Skin of body (tissue), 1 donor: ENCODE measurements at regions not wholly inside any gene's neighbourhood (a gene's known extent, or its start where the extent isn't known, plus 50 kb on each side); places are given as distances from the start of the nearest gene placed in this dataset.
A peak's percentile ranks its signal among the peaks of the same experiment; 100 is the strongest.
"Not testable (repeated sequence)": the region's sequence is repeated elsewhere in the genome, so short reads cannot be mapped to it uniquely, and the experiment has no call there.

Experiments used
- DNase-seq: peaks from one replicate; lab custom pipeline; 2025; lab: John Stamatoyannopoulos, UW

- no peak for DNase-seq
Observed at GRCh38 chr10:4397337-4397736, 428.7 kb upstream of the AKR1E2 start.

DNA sequence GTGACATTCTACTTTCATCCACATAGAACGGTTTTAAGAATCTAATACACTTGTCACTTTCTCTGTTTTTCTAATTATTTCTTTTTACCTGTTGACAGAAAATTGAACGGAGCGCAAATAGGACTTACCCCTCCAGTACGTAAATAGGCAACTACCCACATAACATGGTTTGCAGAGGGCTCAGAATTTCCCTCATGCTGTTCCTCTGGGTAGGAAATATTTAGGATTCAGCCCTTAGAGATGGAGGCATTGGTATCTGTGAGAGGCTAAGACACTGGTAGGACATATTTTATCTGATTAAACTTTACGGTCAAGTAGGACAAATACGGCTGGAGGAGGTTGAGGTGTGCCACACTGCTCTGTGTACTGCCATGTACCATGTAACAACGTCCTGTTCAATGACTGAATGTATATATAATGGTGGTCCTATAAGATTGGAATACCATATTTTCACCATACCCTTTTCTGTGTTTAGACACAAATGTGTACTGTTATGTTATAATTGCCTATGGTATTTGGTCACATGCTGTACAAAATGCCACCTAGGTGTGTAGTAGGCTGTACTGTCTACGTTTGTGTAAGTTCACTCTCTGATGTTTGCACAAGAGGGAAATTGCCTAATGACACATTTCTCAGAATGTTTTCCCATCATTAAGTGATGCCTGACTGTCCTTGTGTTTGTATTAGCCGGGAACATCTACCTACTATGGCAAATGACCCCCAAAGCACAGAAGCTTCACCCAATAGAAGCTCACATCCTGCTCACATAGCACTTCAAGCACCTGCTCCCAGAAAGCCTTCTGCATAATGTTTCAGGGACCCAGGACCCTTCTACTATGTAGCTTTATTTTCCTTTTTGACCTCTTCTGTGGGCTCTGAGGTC is 429.4 kb upstream of the AKR1E2 start:
- DNase-seq: no peak

- DNase-seq: no peak
Observed at GRCh38 chr10:4395731-4396130, 430.3 kb upstream of the AKR1E2 start.

DNA sequence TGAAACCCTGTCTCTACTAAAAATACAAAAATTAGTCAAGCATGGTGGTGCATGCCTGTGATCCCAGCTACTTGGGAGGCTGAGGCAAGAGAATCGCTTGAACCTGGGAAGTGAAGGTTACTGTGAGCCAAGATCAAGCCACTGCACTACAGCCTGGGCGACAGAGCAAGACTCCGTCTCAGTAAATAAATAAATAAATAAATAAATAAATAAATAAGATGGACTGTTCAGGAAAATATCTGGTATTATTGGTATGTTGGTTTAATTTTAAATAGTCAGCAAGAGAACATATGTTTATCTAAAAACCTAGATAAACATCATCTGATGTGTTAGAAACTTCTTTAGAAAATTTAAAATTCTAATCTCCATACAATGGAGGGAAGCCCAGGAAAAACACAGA is 431.6 kb upstream of the AKR1E2 start:
- DNase-seq: not testable (repeated sequence)

DNA sequence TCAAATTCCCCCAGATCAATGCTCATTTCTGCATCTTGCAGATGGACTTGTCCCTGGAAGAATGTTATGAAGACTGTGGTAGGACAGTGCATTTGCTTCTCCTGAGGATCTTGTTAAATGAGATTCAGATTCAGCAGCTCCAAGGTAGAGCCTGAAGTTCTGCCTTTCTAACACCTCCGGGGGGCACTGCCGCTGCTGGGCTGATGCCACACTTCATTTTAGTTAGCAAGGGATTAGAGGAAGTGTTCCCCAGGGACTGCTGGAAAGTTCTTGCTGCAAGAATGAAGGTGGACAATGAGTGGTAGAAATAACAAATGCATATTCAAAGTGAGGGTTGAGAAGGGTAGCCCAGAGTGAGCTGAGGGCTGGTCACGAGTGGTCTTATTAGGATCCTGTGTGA is 434.3 kb upstream of the AKR1E2 start:
- no peak for DNase-seq

DNA sequence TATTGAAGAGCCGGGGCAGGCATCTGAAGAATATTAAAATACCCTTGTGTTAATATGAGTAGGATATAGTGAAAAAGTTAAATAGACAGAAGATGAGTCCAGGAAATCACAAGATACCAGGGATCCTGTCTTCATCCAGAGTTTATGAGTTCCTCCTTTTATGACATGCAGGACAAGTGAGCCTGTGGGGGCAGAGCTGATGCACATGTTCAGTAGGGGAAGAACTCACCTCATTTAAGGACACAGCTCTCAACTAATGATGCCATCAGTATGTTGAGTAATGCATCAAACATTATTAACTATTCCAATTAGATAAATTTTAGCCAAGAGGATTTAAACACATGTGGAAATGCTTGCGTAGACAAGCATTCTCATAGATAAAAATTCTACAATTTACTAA is 435.8 kb upstream of the AKR1E2 start:
- DNase-seq: no peak

DNA sequence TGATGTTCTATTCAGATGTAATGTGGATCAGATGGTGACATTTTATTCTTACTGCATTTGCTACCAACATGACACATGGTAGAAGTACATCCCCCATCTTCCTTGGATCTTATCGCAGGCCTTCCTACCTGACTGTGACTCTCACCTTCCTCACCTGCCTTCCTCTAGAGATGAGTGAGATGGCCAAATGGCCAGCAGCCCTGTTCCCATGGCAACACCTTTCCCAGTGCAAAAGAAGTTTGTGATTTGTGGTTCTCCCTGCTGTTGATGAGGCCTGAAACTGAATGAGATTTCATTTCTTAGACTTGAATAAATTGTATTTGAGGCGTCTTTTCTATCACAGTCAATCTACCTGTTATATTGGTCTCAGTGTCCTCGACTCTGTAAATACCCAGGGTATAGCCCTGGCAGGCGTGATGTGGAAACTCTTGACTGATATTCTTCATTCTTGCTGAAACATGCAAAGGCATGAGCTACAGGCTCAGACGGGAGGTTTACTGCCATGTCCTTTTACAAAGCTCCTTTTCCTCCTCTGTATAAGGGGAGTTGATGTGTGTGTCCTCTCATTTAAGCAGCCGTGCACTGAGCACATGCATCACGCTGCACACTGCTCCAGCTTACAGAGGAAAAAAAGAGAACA is 440.7 kb upstream of the AKR1E2 start:
- no peak for DNase-seq

- DNase-seq: no peak
Observed at GRCh38 chr10:4384245-4384644, 441.8 kb upstream of the AKR1E2 start.

GRCh38 chr10:4383651-4384098 is 442.3 kb upstream of the AKR1E2 start:
- peak; percentile 43 for DNase-seq

DNA sequence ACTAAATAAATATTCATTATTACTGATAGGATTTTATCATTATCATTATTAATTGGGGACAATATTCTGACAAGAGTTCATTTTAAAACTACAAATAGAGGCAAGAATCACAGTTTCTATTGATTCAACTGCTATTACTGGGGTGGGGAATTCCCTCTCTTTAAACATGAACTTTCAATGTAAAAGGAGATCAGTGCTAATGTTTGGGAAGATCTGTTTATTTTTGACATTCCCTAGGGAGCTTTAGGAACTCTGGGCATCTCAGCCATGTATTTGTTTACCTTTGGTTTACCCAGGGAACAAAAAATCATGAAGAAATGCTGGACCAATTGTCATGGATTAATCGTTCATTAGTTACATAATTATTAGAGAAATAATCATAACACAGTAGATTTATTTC is 443.2 kb upstream of the AKR1E2 start:
- DNase-seq: no peak

GRCh38 chr10:4373612-4374011 is 452.4 kb upstream of the AKR1E2 start:
- no peak for DNase-seq

DNA sequence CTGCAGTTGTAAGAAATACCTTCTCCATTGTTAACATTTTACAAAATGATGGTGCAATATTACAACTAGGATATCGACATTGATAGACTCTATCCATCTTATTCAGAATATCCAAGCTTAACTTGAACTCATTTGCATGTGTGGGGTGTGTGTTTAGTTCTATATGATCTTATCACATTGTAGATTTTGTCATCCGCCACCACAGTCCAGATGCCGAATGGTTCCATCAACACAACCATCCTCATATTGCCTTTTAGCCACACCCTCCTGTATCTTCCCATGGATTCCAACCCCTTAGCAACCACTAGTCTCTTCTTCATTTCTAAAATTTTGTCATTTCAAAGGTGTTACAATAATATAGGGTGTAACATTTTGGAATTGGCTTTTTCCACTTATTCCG is 452.9 kb upstream of the AKR1E2 start:
- DNase-seq: no peak

DNA sequence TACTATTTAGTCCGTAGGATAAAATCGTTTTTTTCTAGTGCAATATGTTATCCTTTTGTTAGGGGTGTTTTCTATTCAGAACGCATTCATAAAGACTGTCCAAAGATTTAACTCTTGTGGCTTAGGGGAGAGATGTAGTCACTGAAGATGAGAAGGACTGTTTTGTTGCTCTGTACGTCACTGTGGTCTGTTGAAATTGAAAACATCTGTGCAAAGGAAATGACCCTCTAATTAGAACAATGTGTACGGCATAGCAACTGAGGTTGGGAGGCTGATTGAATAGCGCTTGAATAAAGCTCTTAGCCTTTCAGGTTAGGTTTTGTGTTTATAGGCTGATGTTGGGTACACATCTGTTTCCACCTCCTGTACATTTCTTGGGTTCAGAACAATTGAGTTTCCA is 453.4 kb upstream of the AKR1E2 start:
- DNase-seq: peak; percentile 95

- no peak for DNase-seq
Observed at GRCh38 chr10:4371691-4372295, 454.2 kb upstream of the AKR1E2 start.

GRCh38 chr10:4370376-4370775 is 455.6 kb upstream of the AKR1E2 start:
- DNase-seq: no peak

DNA sequence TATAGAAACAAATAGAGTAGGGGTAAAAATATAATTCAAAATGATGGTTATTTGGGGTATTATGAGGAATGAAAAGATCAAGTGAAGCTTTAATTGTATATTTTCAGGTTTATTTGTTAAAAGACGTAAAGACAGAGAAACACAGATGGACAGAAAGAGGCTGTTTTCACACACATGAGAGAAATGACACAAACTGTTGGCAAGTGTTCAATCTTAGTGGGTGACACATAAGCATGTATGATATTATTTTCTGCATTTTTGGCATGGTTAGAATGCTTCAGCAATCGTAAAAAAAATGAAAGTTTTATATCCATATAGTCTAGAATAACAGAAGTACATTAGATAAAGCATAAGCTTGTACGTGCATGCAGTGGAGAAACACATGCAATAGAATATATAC is 464.4 kb upstream of the AKR1E2 start:
- DNase-seq: no peak

- no peak for DNase-seq
Observed at GRCh38 chr10:4359003-4359402, 467.0 kb upstream of the AKR1E2 start.

DNA sequence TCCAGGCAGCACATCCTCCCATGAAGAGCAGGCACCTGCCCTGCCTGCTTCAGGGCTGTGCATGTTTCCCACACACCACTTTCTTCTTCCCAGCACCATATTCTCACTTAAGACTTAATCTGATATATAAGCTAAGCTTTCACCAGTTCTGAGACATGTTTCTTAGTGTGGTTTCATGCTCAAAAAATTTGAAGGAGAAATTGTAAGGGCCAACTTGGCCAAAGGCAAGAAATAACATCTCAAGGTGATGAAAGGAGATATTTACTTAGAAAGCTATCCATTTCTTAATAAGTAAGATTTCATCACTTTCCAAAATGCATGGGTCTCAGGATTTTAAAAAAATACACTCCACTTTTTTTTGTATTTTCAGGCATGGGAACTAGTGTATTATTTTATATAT is 468.1 kb upstream of the AKR1E2 start:
- no peak for DNase-seq

GRCh38 chr10:4355350-4355749 is 470.7 kb upstream of the AKR1E2 start:
- DNase-seq: no peak

DNA sequence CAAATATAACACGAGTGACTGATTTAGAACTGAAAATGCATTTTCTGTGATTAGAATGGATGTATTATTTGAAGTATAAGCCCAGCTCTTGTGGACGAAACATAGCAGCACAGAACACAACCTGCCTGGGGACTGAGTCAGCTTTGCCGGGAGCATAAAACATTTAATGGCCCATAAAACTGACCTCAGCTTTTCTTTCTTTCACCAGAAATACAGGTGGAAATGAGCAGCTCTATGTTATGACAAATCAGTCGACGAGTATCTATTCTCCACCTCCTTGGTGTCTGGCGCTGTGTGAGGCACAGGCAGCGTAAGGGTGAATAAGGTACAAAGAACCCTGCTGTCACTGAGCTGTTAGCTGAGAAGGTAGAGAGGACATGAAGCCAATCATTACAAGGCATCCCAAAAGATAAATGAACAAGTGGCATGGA is 471.6 kb upstream of the AKR1E2 start:
- DNase-seq: no peak

DNA sequence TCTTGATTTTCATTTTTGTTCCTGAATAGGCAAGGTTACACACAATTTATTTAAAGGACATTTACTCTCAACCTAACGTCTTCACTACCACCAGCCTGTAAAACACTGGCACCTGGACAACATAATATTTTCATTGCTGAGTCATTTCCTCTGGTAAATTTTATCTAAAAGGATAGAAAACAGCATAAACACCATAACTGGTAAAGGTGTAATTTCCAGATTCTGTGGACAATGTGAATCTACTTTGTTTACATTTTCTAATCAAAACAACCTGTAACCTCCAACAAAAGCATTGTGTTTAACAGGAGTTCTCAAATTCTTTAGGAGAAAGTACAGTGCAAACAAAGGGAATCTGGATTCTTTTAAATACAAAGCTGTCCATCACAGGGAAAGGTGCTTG is 472.0 kb upstream of the AKR1E2 start:
- no peak for DNase-seq

DNA sequence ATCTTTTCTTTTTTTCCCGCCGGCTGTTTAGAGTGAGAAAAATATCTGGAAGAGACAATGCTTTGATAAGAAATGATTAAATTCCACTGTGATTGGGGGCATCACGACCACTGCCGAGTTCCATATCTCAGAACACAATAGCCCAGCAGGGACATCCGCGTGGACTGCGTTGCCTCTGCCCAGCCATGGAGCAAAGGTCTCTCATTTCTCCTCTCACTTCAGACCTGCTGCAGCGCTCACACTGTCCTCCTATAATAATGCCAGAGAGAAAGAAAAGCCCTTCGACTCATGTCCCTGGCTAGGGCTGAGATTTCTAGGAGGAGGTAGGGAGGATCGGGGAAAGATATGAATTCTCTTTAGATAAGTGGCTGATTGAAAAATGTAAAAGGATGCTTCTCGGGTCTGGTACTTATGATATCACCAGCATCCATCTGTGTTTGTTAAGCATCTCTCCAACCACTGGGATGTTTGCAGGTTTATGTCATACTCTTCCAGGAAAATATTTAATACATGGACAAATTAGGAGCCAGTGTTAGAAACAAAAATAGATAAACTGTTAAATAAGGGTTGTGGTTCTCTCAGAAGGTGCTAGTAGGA is 472.9 kb upstream of the AKR1E2 start:
- DNase-seq: no peak
